Transverse colon (tissue), 4 donors: ENCODE measurements at regions not wholly inside any gene's neighbourhood (a gene's known extent, or its start where the extent isn't known, plus 50 kb on each side); places are given as distances from the start of the nearest gene placed in this dataset.

Experiments
- DNase-seq: peaks from one replicate; pipeline ENCODE4 v3.0.0-alpha.2; 2019
- H3K27ac ChIP-seq, 4 donors: fragments of 200-600 bp; sonication (generic); 2 replicates each; pipeline ENCODE4 v1.5.1; 2016 to 2018; ENCODE audit warnings: inconsistent platforms in 4 of 4
- H3K27me3 ChIP-seq: fragments of 200-600 bp; sonication (generic); 2 replicates; pipeline ENCODE4 v1.5.1; 2017; ENCODE audit warnings: inconsistent platforms
- H3K36me3 ChIP-seq, 4 donors: fragments of 200-600 bp; sonication (generic); 2 replicates each; pipeline ENCODE4 v1.5.1; 2017 to 2019; ENCODE audit warnings: inconsistent platforms in 4 of 4
- H3K4me1 ChIP-seq, 4 donors: fragments of 200-600 bp; sonication (generic); 2 replicates each; pipeline ENCODE4 v1.5.1; 2017 to 2020; ENCODE audit warnings: inconsistent platforms in 4 of 4
- H3K4me3 ChIP-seq, 4 donors: fragments of 200-600 bp; sonication (generic); 1 replicate in 1 of 4; 2 replicates in 3 of 4; pipeline versions ENCODE4 v1.5.1 to v1.6.1; 2017 to 2019; ENCODE audit warnings: inconsistent platforms in 4 of 4
- H3K9me3 ChIP-seq, 2 donors: fragments of 200-600 bp; sonication (generic); 2 replicates each; pipeline ENCODE4 v1.5.1; 2017 to 2019; ENCODE audit warnings: inconsistent platforms in 2 of 2
- EP300 ChIP-seq: sonication (generic); formaldehyde crosslinking; IDR thresholded peaks from one replicate; pipeline ENCODE4 v1.6.1; 2017; ENCODE audit warnings: antibody characterized with exemption, low read depth
- POLR2A ChIP-seq: fragments of 450-650 bp; IDR thresholded peaks from one replicate; pipeline ENCODE4 v1.6.1; 2016; ENCODE audit warnings: antibody characterized with exemption, mild to moderate bottlenecking, moderate library complexity
- POLR2AphosphoS5 ChIP-seq, 3 donors: sonication (generic); formaldehyde crosslinking; IDR thresholded peaks; one replicate each; pipeline ENCODE4 v1.6.1; 2016; ENCODE audit warnings: antibody characterized with exemption in 3 of 3
- WGBS, 2 donors: methylation state at CpG; one replicate each; pipeline ENCODE4 v1.1.5; 2018; ENCODE audit warnings: low coverage in 1 of 2; 5-methylcytosine and 5-hydroxymethylcytosine counted together
- in situ Hi-C, 4 donors: fragments of 200-750 bp; cut with MboI; loops; one replicate each; pipeline versions ENCODE4 v1.15.0 to v1.15.1; 2017; ENCODE audit warnings: low sequenced_read_pairs in 3 of 4, low pct_ligation_motif_present in 1 of 4, low pct_unique_long_range_greater_than_20kb in 1 of 4
- intact Hi-C: fragments of 100-400 bp; cut with DNase I; formaldehyde crosslinking; loops from one replicate; pipeline ENCODE4 v1.15.1; 2023; ENCODE audit warnings: low total_unique reads
- TF ChIP-seq, protein P1 (sequence below), 5 experiments: fragments of 200-600 bp in 3 of 5; fragments of 450-650 bp in 2 of 5; sonication (generic) in 3 of 5; IDR thresholded peaks; 1 replicate in 2 of 5; 2 replicates in 3 of 5; pipeline ENCODE4 v1.5.1; 2016 to 2017; ENCODE audit warnings: antibody characterized with exemption in 5 of 5, inconsistent platforms in 3 of 5, mild to moderate bottlenecking in 2 of 5, moderate library complexity in 1 of 5

DNA sequence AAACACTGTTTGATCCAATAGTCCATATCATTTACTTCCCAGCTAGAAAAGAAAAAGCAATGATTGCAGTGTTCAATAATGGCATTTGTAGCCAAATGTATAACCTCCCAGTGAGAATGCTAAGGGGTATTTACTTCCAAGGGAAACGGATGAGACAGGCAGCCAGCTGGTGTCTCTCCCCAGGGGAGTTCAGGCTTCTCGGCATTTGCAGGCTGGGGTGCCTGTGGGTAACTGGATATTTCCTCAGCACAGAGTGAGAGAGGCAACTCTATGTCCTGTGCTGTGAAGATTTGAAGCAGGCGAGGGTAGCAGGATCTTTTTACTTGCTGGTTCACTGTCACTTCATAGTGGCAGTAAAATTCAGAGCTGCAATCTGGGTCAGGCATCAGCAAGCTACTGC lies 1455.6 kb upstream of the TMEM132C start:
- 25% methylated on average over 3 of the region's 3 CpGs; no CpG with 5 or more reads in 1 of the 2 donors for WGBS, 2 donors
- TF ChIP-seq POLR2AphosphoS5 (IDR thresholded peaks at IDR 0.05) (no peak), EP300 (no peak), POLR2A (no peak)
- TF ChIP-seq, protein P1, sequence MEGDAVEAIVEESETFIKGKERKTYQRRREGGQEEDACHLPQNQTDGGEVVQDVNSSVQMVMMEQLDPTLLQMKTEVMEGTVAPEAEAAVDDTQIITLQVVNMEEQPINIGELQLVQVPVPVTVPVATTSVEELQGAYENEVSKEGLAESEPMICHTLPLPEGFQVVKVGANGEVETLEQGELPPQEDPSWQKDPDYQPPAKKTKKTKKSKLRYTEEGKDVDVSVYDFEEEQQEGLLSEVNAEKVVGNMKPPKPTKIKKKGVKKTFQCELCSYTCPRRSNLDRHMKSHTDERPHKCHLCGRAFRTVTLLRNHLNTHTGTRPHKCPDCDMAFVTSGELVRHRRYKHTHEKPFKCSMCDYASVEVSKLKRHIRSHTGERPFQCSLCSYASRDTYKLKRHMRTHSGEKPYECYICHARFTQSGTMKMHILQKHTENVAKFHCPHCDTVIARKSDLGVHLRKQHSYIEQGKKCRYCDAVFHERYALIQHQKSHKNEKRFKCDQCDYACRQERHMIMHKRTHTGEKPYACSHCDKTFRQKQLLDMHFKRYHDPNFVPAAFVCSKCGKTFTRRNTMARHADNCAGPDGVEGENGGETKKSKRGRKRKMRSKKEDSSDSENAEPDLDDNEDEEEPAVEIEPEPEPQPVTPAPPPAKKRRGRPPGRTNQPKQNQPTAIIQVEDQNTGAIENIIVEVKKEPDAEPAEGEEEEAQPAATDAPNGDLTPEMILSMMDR (IDR thresholded peaks at IDR 0.05): no peak
- no peaks in the 10 kb centered on the region for H3K9me3 ChIP-seq

DNA sequence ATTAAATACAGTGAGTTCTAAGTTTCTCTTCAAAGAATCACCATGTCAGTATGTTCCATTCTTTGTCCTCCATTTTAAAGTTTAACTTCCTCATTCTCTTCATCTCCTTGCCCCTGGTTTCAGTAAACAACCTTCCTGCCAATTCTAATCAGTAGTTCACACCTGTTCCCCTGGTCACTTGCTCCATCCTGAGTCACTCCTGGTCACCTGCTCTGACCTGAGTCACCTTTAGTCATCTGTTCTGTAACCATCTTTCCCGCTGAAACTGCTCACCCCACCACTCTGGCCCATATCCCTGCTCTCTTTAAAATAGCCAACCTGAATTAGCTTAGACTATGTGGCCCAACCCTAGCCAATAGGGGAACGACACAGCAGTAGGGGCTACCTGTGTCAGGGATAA lies 1447.4 kb upstream of the TMEM132C start:
- H3K9me3 ChIP-seq: no peaks in the 10 kb centered on the region
- intact Hi-C loops: no loop called here
- WGBS, 2 donors: 64% methylated on average over 2 of the region's 2 CpGs; no CpG with 5 or more reads in 1 of the 2 donors

More for the DNA sequence above, 1455.6 kb upstream of the TMEM132C start:
- in situ Hi-C loops: no loop called here
- intact Hi-C loops: no loop called here
- H3K4me3 ChIP-seq: no peak overlapping the region
- no peaks in the 10 kb centered on the region for H3K27me3 ChIP-seq
- no peaks in the 10 kb centered on the region for H3K36me3 ChIP-seq
- H3K4me1 ChIP-seq: no peaks in the 10 kb centered on the region
- DNase-seq: no peak
- H3K27ac ChIP-seq: no peak overlapping the region

DNA sequence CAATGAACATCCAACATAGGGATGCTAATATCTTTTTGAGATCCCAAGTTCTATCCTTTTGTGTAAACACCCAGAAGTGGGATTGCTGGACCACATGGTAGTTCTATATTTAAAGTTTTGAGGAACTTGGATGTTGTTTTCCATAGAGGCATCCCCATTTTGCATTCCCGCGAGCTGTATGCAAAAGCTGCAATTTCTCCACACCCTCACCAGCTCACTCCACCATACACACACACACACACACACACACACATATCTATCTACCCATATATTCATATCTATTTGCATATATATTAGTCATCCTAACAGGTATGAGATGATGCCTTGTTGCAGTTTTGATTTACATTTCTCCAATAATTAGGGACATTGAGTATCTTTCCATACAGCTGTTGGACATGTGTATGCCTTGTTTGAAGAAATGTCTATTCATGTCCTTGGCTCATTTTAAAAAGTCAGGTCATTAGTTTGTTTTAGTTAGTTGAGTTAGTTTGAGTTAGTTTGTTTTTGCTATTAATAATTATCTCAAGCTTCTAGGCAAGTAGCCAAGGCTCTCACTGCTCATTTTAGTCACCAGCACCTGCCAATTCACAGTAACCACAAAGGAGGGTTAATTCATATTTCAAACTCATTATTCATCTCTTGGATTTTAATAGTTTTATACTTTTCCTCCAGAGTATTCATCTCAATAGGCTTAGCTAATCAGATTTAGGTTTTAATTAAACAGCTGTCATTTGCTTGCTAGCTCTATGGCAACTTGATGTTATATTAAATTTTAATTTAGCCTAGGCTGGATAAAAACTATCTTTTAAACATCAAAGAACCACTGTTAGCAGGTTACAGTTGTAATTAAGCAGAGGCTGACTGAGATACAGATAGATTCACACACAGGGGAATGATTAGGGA lies 1435.9 kb upstream of the TMEM132C start:
- Histone ChIP-seq H3K27me3 (no peaks in the 10 kb centered on the region), H3K27ac (no peak overlapping the region), H3K4me1 (no peaks in the 10 kb centered on the region), H3K9me3 (peaks cover 0 to 6% of the 10 kb centered on the region in 2 donors), H3K36me3 (no peaks in the 10 kb centered on the region), H3K4me3 (no peak overlapping the region)
- intact Hi-C loops: no loop called here
- in situ Hi-C loops: no loop called here
- DNase-seq: no peak
- TF ChIP-seq, protein P1 (IDR thresholded peaks at IDR 0.05): no peak
- TF ChIP-seq EP300 (no peak), POLR2A (no peak), POLR2AphosphoS5 (IDR thresholded peaks at IDR 0.05) (no peak)
- WGBS, 2 donors: 90 to 94% methylated on average over 2 of the region's 2 CpGs

More for the DNA sequence above, 1447.4 kb upstream of the TMEM132C start:
- H3K36me3 ChIP-seq: no peaks in the 10 kb centered on the region
- TF ChIP-seq, protein P1 (IDR thresholded peaks at IDR 0.05): no peak
- H3K4me3 ChIP-seq: no peak overlapping the region
- H3K27me3 ChIP-seq: no peaks in the 10 kb centered on the region
- H3K27ac ChIP-seq: no peak overlapping the region
- in situ Hi-C loops: no loop called here
- H3K4me1 ChIP-seq: no peaks in the 10 kb centered on the region
- DNase-seq: no peak

DNA sequence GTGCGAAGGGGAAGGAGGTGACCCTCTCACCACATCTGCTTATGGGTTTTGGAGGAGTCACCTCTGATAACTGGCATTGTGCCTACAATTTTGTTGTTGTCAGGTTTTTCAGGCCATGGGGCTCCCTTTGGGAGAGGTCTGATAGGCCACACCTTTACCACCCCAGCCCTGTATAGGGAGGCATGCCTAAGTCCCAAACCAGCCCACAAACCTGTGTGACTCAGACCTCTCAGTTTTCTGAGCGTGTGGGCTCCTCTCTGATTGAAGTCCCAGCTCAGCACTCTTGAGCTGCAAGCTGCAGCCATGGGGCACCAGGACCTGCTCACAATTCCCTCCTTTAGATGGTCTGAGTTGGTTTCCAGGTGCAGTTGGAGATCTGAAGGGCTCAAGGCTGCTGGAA lies 1429.3 kb upstream of the TMEM132C start:
- no peak overlapping the region for H3K4me3 ChIP-seq
- intact Hi-C loops: no loop called here
- DNase-seq: no peak
- H3K27ac ChIP-seq: no peak overlapping the region
- TF ChIP-seq POLR2A (no peak), POLR2AphosphoS5 (IDR thresholded peaks at IDR 0.05) (no peak), EP300 (no peak)
- TF ChIP-seq, protein P1 (IDR thresholded peaks at IDR 0.05): no peak
- H3K27me3 ChIP-seq: no peaks in the 10 kb centered on the region
- in situ Hi-C loops: no loop called here
- WGBS, 2 donors: 50 to 72% methylated on average over 1 to 2 of the region's 2 CpGs
- H3K36me3 ChIP-seq: no peaks in the 10 kb centered on the region
- peaks cover 0 to 6% of the 10 kb centered on the region in 2 donors for H3K9me3 ChIP-seq
- no peaks in the 10 kb centered on the region for H3K4me1 ChIP-seq
